Upper lobe of left lung (tissue), 6 donors: ENCODE measurements at regions not wholly inside any gene's neighbourhood (a gene's known extent, or its start where the extent isn't known, plus 50 kb on each side); places are given as distances from the start of the nearest gene placed in this dataset.

Experiments used
- ATAC-seq, 2 donors: fragments of 200-7000 bp; cut with Tn5 transposase; one replicate each; pipeline ENCODE4 v1.9.1; 2022; ENCODE audit warnings: mild to moderate bottlenecking in 2 of 2, moderate library complexity in 2 of 2; ENCODE audit not compliant: low FRiP score in 2 of 2
- DNase-seq, 2 donors: peaks; one replicate each; pipeline ENCODE4 v3.0.0-alpha.2; 2019 to 2020
- H3K27ac ChIP-seq, 4 donors: fragments of 200-600 bp; sonication (generic); one replicate each; pipeline ENCODE4 v1.5.1; 2016 to 2019
- H3K27me3 ChIP-seq, 4 donors: fragments of 200-600 bp; sonication (generic); one replicate each; pipeline ENCODE4 v1.5.1; 2017 to 2019
- H3K36me3 ChIP-seq, 4 donors: fragments of 200-600 bp; sonication (generic); one replicate each; pipeline ENCODE4 v1.5.1; 2016 to 2019
- H3K4me1 ChIP-seq, 4 donors: fragments of 200-600 bp; sonication (generic); one replicate each; pipeline ENCODE4 v1.5.1; 2018 to 2019
- H3K4me3 ChIP-seq, 4 donors: fragments of 200-600 bp; sonication (generic); one replicate each; pipeline ENCODE4 v1.5.1; 2017 to 2019; ENCODE audit warnings: mild to moderate bottlenecking in 2 of 4, moderate library complexity in 1 of 4
- H3K9me3 ChIP-seq, 4 donors: fragments of 200-600 bp; sonication (generic); one replicate each; pipeline ENCODE4 v1.5.1; 2018 to 2019
- EP300 ChIP-seq, 4 donors: sonication (generic); formaldehyde crosslinking; IDR thresholded peaks; one replicate each; pipeline ENCODE4 v1.5.1; 2017; ENCODE audit warnings: antibody characterized with exemption in 4 of 4, control low read depth in 2 of 4
- POLR2A ChIP-seq, 4 donors: fragments of 450-650 bp; IDR thresholded peaks; one replicate each; pipeline ENCODE4 v1.5.1; 2016 to 2017; ENCODE audit warnings: antibody characterized with exemption in 4 of 4, mild to moderate bottlenecking in 2 of 4
- POLR2AphosphoS5 ChIP-seq, 2 donors: sonication (generic); formaldehyde crosslinking; IDR thresholded peaks; one replicate each; pipeline ENCODE4 v1.5.1; 2017; ENCODE audit warnings: antibody characterized with exemption in 2 of 2
- WGBS, 2 donors: methylation state at CpG; one replicate each; pipeline ENCODE4 v1.1.5; 2017 to 2018; 5-methylcytosine and 5-hydroxymethylcytosine counted together
- TF ChIP-seq, protein P1 (sequence below), 6 experiments: fragments of 450-650 bp in 4 of 6; fragments of 200-600 bp in 2 of 6; sonication (generic) in 2 of 6; IDR thresholded peaks; one replicate each; pipeline ENCODE4 v1.5.1; 2016 to 2019; ENCODE audit warnings: antibody characterized with exemption in 6 of 6
- donor health status: DM: no; HTN: no; CAD: no; lungs with moderate emphysema.
- donor health status: DM: no; HTN: yes; CAD: no; lungs with severe emphysema.

DNA sequence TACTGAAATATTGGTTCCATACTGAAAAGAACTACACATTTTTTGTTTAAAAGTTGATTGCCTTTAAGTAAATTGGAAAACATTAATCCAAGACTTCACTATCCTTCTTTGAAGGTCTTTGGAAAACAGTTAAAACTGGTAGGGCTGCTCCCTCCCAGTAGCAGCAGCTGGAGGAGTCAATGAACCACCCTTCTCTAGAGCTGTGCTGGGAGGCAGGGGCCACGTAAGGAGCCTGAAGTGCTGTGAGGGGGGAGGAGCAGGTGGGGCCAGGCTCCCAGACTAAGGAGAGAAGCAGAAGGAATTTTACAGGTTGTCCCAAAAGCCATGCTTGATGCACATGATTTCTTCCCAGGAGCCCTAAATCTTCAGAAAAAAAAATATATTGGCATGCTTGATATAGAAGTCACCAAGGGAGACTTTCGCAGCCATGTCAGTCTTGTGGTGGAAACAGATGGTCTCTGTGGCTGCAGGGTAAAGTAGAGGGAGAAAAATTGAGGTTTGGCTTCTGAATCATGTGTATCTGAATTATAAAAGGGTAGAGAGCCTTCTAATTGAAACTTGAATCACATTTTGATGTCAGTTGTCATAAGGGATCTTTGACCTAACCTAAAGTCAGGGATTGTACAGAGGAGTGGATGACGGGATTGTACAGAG lies 673.2 kb upstream of the FRG1 start:
- H3K9me3 ChIP-seq: no peaks in the 10 kb centered on the region
- DNase-seq: no peak
- no peak overlapping the region for H3K4me3 ChIP-seq
- 75 to 76% methylated on average over 3 of the region's 3 CpGs for WGBS, 2 donors
- TF ChIP-seq POLR2A (IDR thresholded peaks at IDR 0.05): no peak
- no peak for TF ChIP-seq EP300 (IDR thresholded peaks at IDR 0.05)
- no peak for TF ChIP-seq POLR2AphosphoS5 (IDR thresholded peaks at IDR 0.05)
- TF ChIP-seq, protein P1, sequence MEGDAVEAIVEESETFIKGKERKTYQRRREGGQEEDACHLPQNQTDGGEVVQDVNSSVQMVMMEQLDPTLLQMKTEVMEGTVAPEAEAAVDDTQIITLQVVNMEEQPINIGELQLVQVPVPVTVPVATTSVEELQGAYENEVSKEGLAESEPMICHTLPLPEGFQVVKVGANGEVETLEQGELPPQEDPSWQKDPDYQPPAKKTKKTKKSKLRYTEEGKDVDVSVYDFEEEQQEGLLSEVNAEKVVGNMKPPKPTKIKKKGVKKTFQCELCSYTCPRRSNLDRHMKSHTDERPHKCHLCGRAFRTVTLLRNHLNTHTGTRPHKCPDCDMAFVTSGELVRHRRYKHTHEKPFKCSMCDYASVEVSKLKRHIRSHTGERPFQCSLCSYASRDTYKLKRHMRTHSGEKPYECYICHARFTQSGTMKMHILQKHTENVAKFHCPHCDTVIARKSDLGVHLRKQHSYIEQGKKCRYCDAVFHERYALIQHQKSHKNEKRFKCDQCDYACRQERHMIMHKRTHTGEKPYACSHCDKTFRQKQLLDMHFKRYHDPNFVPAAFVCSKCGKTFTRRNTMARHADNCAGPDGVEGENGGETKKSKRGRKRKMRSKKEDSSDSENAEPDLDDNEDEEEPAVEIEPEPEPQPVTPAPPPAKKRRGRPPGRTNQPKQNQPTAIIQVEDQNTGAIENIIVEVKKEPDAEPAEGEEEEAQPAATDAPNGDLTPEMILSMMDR (IDR thresholded peaks at IDR 0.05): no peak
- no peaks in the 10 kb centered on the region for H3K27me3 ChIP-seq
- no peaks in the 10 kb centered on the region for H3K4me1 ChIP-seq
- ATAC-seq: no peak
- H3K27ac ChIP-seq: no peak overlapping the region
- no peaks in the 10 kb centered on the region for H3K36me3 ChIP-seq

DNA sequence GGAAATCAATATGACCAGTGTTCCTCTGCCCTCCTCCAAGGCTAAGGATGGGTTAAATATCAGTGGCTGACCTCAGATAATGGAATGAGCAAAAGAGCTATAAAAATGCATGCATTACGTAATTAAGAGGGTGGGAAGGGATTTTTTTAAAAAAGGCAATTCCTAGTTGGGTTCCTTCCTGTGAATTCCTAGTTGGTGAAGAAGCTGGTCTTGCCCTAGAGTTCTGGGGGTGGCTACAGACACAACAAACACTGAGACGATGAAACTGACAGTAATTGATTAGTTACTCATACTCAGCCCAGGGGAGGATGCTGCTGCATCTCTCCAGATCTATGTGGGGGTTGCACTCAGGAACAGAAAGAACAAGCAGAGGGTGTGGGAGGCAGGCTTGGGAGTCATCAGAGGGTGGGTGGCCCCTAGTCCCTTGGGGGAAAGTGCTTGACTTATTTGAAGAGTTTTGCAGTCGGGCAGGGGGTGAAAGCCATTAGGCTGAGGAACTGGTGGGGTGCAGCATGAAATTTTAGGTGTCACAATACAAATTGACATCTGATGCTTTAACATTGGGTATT lies 662.0 kb upstream of the FRG1 start:
- no peak for TF ChIP-seq POLR2A (IDR thresholded peaks at IDR 0.05)
- TF ChIP-seq, protein P1 (IDR thresholded peaks at IDR 0.05): no peak
- TF ChIP-seq POLR2AphosphoS5 (IDR thresholded peaks at IDR 0.05): no peak
- TF ChIP-seq EP300 (IDR thresholded peaks at IDR 0.05): no peak
- DNase-seq (no peak), ATAC-seq (no peak)
- Histone ChIP-seq H3K27me3 (no peaks in the 10 kb centered on the region), H3K36me3 (no peaks in the 10 kb centered on the region), H3K9me3 (no peaks in the 10 kb centered on the region), H3K4me3 (no peak overlapping the region), H3K4me1 (no peaks in the 10 kb centered on the region), H3K27ac (no peak overlapping the region)
- WGBS, 2 donors: 47% methylated on average over 3 of the region's 3 CpGs; no CpG with 5 or more reads in 1 of the 2 donors

DNA sequence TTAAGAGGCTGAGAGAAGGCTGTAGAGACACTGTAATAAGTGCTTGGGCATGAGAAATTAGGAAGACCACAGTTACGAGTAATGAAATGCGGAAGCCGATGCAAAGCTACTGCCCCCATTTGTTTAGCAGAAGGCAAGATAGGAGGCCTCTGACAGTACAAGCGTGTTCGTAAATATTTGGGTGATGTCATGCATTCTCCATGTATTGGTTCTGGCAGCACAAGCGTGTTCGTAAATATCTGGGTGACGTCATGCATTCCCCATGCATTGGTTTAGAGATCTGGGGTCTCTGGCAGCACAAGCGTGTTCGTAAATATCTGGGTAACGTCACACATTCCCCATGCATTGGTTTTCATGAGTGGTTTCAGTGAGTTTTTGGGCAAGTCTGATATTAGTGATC lies 661.5 kb upstream of the FRG1 start:
- Histone ChIP-seq H3K27me3 (no peaks in the 10 kb centered on the region), H3K4me3 (no peak overlapping the region), H3K27ac (no peak overlapping the region), H3K36me3 (no peaks in the 10 kb centered on the region), H3K4me1 (no peaks in the 10 kb centered on the region), H3K9me3 (no peaks in the 10 kb centered on the region)
- no peak for ATAC-seq
- no peak for DNase-seq
- TF ChIP-seq EP300 (IDR thresholded peaks at IDR 0.05) (no peak), POLR2A (IDR thresholded peaks at IDR 0.05) (no peak), POLR2AphosphoS5 (IDR thresholded peaks at IDR 0.05) (no peak)
- TF ChIP-seq, protein P1 (IDR thresholded peaks at IDR 0.05): no peak
- WGBS, 2 donors: 88 to 94% methylated on average over 6 to 11 of the region's 11 CpGs

DNA sequence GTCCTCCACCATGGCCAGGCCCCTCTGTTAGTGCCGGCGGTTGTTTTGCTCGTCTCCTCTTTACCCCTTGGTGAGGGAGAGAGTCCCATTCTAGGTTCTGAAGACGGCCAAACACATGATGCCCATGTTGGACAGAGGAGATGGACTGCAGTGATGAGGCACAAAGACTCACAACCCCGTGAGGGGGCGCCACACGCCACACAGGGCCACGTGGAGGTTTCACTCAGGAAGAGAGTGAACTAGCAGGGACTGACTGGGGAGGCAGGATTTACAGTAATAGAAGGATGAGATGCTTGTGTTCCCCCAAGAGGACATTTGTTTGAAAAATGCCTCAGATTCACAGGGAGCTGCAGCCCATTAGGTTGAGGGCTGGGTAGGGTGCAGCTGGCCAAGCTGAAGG lies 655.3 kb upstream of the FRG1 start:
- no peaks in the 10 kb centered on the region for H3K9me3 ChIP-seq
- WGBS, 2 donors: 73 to 75% methylated on average over 8 of the region's 8 CpGs
- no peaks in the 10 kb centered on the region for H3K36me3 ChIP-seq
- H3K4me3 ChIP-seq: no peak overlapping the region
- no peaks in the 10 kb centered on the region for H3K27me3 ChIP-seq
- ATAC-seq: no peak
- no peaks in the 10 kb centered on the region for H3K4me1 ChIP-seq
- TF ChIP-seq, protein P1 (IDR thresholded peaks at IDR 0.05): no peak
- no peak for TF ChIP-seq POLR2A (IDR thresholded peaks at IDR 0.05)
- TF ChIP-seq POLR2AphosphoS5 (IDR thresholded peaks at IDR 0.05): no peak
- no peak for TF ChIP-seq EP300 (IDR thresholded peaks at IDR 0.05)
- DNase-seq: peak in 1 of 2 donors; percentile 56
- H3K27ac ChIP-seq: no peak overlapping the region

DNA sequence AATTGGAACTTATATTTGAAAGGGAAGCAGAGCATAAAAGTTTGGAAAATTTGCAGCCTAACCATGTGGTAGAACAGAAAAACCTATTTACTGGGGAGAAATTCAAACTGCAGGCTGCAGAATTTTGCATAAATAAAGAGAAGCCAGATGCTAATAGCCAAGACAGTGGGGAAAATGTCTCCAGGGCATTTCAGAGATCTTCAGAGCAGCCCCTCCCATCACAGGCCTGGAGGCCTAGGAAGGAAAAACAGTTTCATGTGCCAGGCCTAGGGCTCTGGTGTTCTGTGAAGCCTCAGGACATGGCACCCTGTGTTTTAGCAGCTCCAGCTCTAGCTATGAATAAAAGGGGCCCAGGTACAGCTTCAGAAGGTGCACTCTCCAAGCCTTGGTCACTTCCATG lies 648.7 kb upstream of the FRG1 start:
- no peak for TF ChIP-seq POLR2AphosphoS5 (IDR thresholded peaks at IDR 0.05)
- no peak for TF ChIP-seq POLR2A (IDR thresholded peaks at IDR 0.05)
- TF ChIP-seq, protein P1 (IDR thresholded peaks at IDR 0.05): no peak
- TF ChIP-seq EP300 (IDR thresholded peaks at IDR 0.05): no peak
- Histone ChIP-seq H3K27ac (no peak overlapping the region), H3K4me3 (no peak overlapping the region), H3K9me3 (no peaks in the 10 kb centered on the region), H3K36me3 (no peaks in the 10 kb centered on the region), H3K27me3 (no peaks in the 10 kb centered on the region), H3K4me1 (no peaks in the 10 kb centered on the region)
- DNase-seq: no peak
- ATAC-seq: no peak
